A549 (cell line): ENCODE measurements at regions not wholly inside any gene's neighbourhood (a gene's known extent, or its start where the extent isn't known, plus 50 kb on each side); places are given as distances from the start of the nearest gene placed in this dataset.

Source experiments
- CTCF ChIP-seq: fragments of >200 bp; sonication (Bioruptor Twin); formaldehyde crosslinking; IDR thresholded peaks from 3 replicates; pipeline ENCODE4 v1.5.1; 2016
- EP300 ChIP-seq, 2 experiments: fragments of >200 bp; sonication (Bioruptor Twin); formaldehyde crosslinking; IDR thresholded peaks; 2 replicates in 1 of 2; 3 replicates in 1 of 2; pipeline ENCODE4 v1.6.1; 2016 to 2017
- KDM5A ChIP-seq: fragments of 200-600 bp; sonication (generic); IDR thresholded peaks from 2 replicates; pipeline ENCODE4 v1.6.1; 2016; ENCODE audit warnings: antibody characterized with exemption, mild to moderate bottlenecking
- MAX ChIP-seq: IDR thresholded peaks from 2 replicates; pipeline ENCODE4 v1.6.1; 2012
- MYC ChIP-seq: IDR thresholded peaks from 2 replicates; pipeline ENCODE4 v1.6.1; 2012; ENCODE audit warnings: mild to moderate bottlenecking, inconsistent platforms, low read length, improper control_type of control experiment, borderline replicate concordance
- NR3C1 ChIP-seq: fragments of >200 bp; sonication (Bioruptor Twin); formaldehyde crosslinking; IDR thresholded peaks from 3 replicates; pipeline ENCODE4 v1.6.1; 2017
- POLR2A ChIP-seq: IDR thresholded peaks from 2 replicates; pipeline ENCODE4 v1.6.1; 2012; ENCODE audit warnings: mild to moderate bottlenecking, low read length
- POLR2AphosphoS2 ChIP-seq: conservative IDR thresholded peaks from 2 replicates; pipeline ENCODE4 v1.6.1; 2012; ENCODE audit warnings: low read length, improper control_type of control experiment, inconsistent platforms
- RAD21 ChIP-seq, 2 experiments: fragments of >200 bp in 1 of 2; sonication (Bioruptor Twin) in 1 of 2; formaldehyde crosslinking in 1 of 2; IDR thresholded peaks in 1 of 2; conservative IDR thresholded peaks in 1 of 2; 2 replicates in 1 of 2; 3 replicates in 1 of 2; pipeline ENCODE4 v1.6.1; 2012 to 2018; ENCODE audit warnings: inconsistent platforms in 1 of 2
- RFX5 ChIP-seq: fragments of 450-650 bp; IDR thresholded peaks from 2 replicates; pipeline ENCODE4 v1.7.1; 2014; ENCODE audit warnings: antibody characterized with exemption, mild to moderate bottlenecking, moderate library complexity
- SMC3 ChIP-seq: fragments of >200 bp; sonication (Bioruptor Twin); formaldehyde crosslinking; IDR thresholded peaks from 3 replicates; pipeline ENCODE4 v1.6.1; 2018; ENCODE audit warnings: inconsistent platforms

- TF ChIP-seq CTCF (no peak), POLR2A (no peak), MAX (no peak), SMC3 (no peak), NR3C1 (no peak), RAD21 (conservative IDR thresholded peaks at IDR 0.05 in 1 of 2, IDR thresholded peaks at IDR 0.05 in 1 of 2) (no peak), MYC (no peak), EP300 (IDR thresholded peaks at IDR 0.05) (no peak), POLR2AphosphoS2 (no peak), RFX5 (no peak), KDM5A (no peak)
Observed at GRCh38 chr13:65460136-65460535, 1770.0 kb downstream of the PCDH9 start.
